ENCODE measurements at regions not wholly inside any gene's neighbourhood (a gene's known extent, or its start where the extent isn't known, plus 50 kb on each side); places are given as distances from the start of the nearest gene placed in this dataset.

- no peaks in the 10 kb centered on the region for H3K36me3 ChIP-seq (ENCODE audit: control insufficient read depth in 4 of 4, insufficient read depth in 4 of 4, low read length in 4 of 4)
- no peaks in the 10 kb centered on the region for H3K9me3 ChIP-seq (ENCODE audit: control insufficient read depth in 4 of 4, insufficient read depth in 3 of 4, low read length in 3 of 4)
- no peak overlapping the region for H3K27ac ChIP-seq (ENCODE audit: low read depth in 1 of 2, low read length in 1 of 2)
- no peak overlapping the region for H3K4me3 ChIP-seq
- 73% methylated on average over 4 of the region's 4 CpGs for WGBS, 2 donors
- H3K4me1 ChIP-seq (ENCODE audit: control insufficient read depth in 5 of 5, insufficient read depth in 5 of 5, low read length in 5 of 5), result peaks cover 0 to 15% (median 0%) of the 10 kb centered on the region in 5 donors
- no peak for TF ChIP-seq CTCF (IDR thresholded peaks at IDR 0.05; ENCODE audit: control extremely low read depth, extremely low read depth)
- no peaks in the 10 kb centered on the region for H3K27me3 ChIP-seq (ENCODE audit: control insufficient read depth in 3 of 3, insufficient read depth in 3 of 3, low read length in 2 of 3)
- no peak overlapping the region for H3K9ac ChIP-seq (ENCODE audit: insufficient read depth in 1 of 2, low read length in 2 of 2)
- ATAC-seq (ENCODE audit: insufficient read depth, low FRiP score) (no peak), DNase-seq (peak in 2 of 3 donors; percentile 21 to 26)
Measured at GRCh38 chr6:91433660-91434534, 847.0 kb upstream of the MAP3K7 start.

GRCh38 chr6:91428953-91429560, 842.2 kb upstream of the MAP3K7 start:
- TF ChIP-seq CTCF (IDR thresholded peaks at IDR 0.05; ENCODE audit: control extremely low read depth, extremely low read depth), result no peak
- H3K36me3 ChIP-seq (ENCODE audit: control insufficient read depth in 4 of 4, insufficient read depth in 4 of 4, low read length in 4 of 4), result no peaks in the 10 kb centered on the region
- H3K9ac ChIP-seq (ENCODE audit: insufficient read depth in 1 of 2, low read length in 2 of 2), result no peak overlapping the region
- no peaks in the 10 kb centered on the region for H3K27me3 ChIP-seq (ENCODE audit: control insufficient read depth in 3 of 3, insufficient read depth in 3 of 3, low read length in 2 of 3)
- DNase-seq, result no peak
- H3K4me3 ChIP-seq, result no peak overlapping the region
- ATAC-seq (ENCODE audit: insufficient read depth, low FRiP score), result no peak
- H3K4me1 ChIP-seq (ENCODE audit: control insufficient read depth in 5 of 5, insufficient read depth in 5 of 5, low read length in 5 of 5), result peaks cover 0 to 6% (median 0%) of the 10 kb centered on the region in 5 donors
- H3K27ac ChIP-seq (ENCODE audit: low read depth in 1 of 2, low read length in 1 of 2), result no peak overlapping the region
- H3K9me3 ChIP-seq (ENCODE audit: control insufficient read depth in 4 of 4, insufficient read depth in 3 of 4, low read length in 3 of 4), result no peaks in the 10 kb centered on the region

- ATAC-seq (ENCODE audit: insufficient read depth, low FRiP score), result no peak
- no peaks in the 10 kb centered on the region for H3K9me3 ChIP-seq (ENCODE audit: control insufficient read depth in 4 of 4, insufficient read depth in 3 of 4, low read length in 3 of 4)
- 75 to 76% methylated on average over 3 of the region's 3 CpGs for WGBS, 2 donors
- no peaks in the 10 kb centered on the region for H3K27me3 ChIP-seq (ENCODE audit: control insufficient read depth in 3 of 3, insufficient read depth in 3 of 3, low read length in 2 of 3)
- H3K36me3 ChIP-seq (ENCODE audit: control insufficient read depth in 4 of 4, insufficient read depth in 4 of 4, low read length in 4 of 4), result no peaks in the 10 kb centered on the region
- no peaks in the 10 kb centered on the region for H3K4me1 ChIP-seq (ENCODE audit: control insufficient read depth in 5 of 5, insufficient read depth in 5 of 5, low read length in 5 of 5)
- no peak overlapping the region for H3K27ac ChIP-seq (ENCODE audit: low read depth in 1 of 2, low read length in 1 of 2)
- no peak for TF ChIP-seq CTCF (IDR thresholded peaks at IDR 0.05; ENCODE audit: control extremely low read depth, extremely low read depth)
- DNase-seq, result no peak
- H3K4me3 ChIP-seq, result no peak overlapping the region
- no peak overlapping the region for H3K9ac ChIP-seq (ENCODE audit: insufficient read depth in 1 of 2, low read length in 2 of 2)
Measured at GRCh38 chr6:91428296-91428695, 841.4 kb upstream of the MAP3K7 start.

Data from lung (tissue), 11 donors.